ENCODE measurements at regions not wholly inside any gene's neighbourhood (a gene's known extent, or its start where the extent isn't known, plus 50 kb on each side); places are given as distances from the start of the nearest gene placed in this dataset.
"Not testable (repeated sequence)": the region's sequence is repeated elsewhere in the genome, so short reads cannot be mapped to it uniquely, and the experiment has no call there.

DNA sequence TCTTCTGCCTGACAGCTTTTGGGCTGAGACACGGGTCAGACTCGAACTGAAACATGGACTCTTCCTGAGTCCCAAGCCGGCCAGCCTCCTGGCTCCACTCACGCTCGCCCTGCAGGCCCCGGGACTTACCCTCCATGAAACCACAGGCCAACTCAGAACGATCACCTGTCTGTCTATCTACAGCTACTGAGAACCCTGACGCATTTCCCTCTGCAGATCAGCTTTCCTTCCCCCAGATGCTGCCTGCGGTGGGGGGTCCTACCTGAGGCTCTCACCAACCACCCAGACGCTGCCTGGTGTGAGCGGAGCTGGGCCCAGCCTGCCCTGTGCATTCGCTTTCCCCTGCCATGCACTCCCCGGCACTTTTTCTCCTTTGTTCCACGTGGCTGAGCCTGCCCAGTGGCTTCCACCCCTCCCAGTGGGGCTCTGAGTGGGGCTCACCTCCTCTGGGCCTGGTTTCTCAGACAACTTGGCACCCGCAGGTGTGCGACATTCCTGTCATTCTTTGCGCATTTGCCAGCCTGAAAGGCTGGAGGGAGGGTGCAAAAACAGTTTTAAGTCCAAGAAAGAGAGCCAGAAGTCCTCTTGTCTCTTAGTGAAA is 60.2 kb downstream of the PLXNA1 start:
- H4K20me1 ChIP-seq (ENCODE audit: insufficient read depth, low read depth, low read length): no peaks in the 10 kb centered on the region

DNA sequence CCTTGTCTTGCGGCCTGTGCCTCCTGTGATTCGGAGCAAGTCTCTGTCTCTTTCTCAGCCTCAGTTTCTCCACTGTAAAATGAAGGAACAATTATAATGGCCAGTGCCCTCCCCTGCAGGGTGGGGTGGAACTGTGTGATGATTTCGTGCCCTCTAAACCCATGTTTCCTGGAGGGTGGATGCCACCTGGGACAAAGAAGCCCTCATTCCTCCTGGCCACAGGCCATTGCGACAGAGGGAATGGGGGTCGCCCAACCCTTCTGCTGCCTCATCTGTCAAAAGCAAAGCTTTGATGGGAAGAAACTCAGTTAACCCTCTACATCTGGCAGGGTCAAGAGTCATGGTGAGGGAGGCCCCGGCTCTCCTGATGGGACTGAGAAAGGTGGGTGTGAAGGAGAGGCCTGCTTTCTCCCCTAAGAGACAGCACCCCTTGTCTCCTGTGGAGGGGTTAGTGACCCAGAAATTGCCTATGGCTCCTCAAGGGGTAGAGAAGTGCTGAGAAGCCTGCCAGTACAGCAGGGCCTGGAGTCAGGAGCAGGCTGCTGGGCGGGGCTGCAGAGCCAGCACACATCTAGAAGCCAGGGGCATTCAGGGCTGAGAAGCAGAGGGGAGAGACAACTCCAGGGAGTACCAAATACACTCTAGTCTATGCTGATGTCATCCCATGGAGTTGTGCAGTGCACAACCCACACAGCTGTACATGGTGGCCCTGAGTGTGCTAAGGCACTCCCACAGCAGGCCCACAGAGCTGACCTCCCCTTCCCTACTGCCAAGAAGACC is 61.0 kb downstream of the PLXNA1 start:
- H3K27me3 ChIP-seq (ENCODE audit: low read length): 0 out of 2 replicates have a peak, but pooled peaks cover 3% of the 10 kb centered on the region
- no peak overlapping the region for H2AFZ ChIP-seq (ENCODE audit: low read length)
- no peaks in the 10 kb centered on the region for H3K36me3 ChIP-seq (ENCODE audit: insufficient read depth, low read length)
- no peak overlapping the region for H3K4me3 ChIP-seq (ENCODE audit: low read length)
- no peaks in the 10 kb centered on the region for H3K79me2 ChIP-seq (ENCODE audit: low read length)
- no peak overlapping the region for H3K4me2 ChIP-seq (ENCODE audit: low read depth, low read length, poor library complexity, severe bottlenecking)
- no peaks in the 10 kb centered on the region for H3K9me2 ChIP-seq (replicated peaks; ENCODE audit: insufficient read depth, low read length)
- DNase-seq: no peak
- peaks cover 6% of the 10 kb centered on the region; the same call in 1 of the 2 replicates for H3K9me3 ChIP-seq (ENCODE audit: low read length)
- H4K20me1 ChIP-seq (ENCODE audit: insufficient read depth, low read depth, low read length): no peaks in the 10 kb centered on the region
- no peak overlapping the region for H3K9ac ChIP-seq (ENCODE audit: low read length)
- no peak overlapping the region for H3K27ac ChIP-seq (ENCODE audit: low read length)
- H3K4me1 ChIP-seq (ENCODE audit: low read length): peaks cover 8% of the 10 kb centered on the region

More for the DNA sequence above, 60.2 kb downstream of the PLXNA1 start:
- H3K4me1 ChIP-seq (ENCODE audit: low read length): peaks cover 8% of the 10 kb centered on the region
- H3K9me3 ChIP-seq (ENCODE audit: low read length): peaks cover under 1% of the 10 kb centered on the region; the same call in 1 of the 2 replicates
- no peak overlapping the region for H3K4me2 ChIP-seq (ENCODE audit: low read depth, low read length, poor library complexity, severe bottlenecking)
- no peaks in the 10 kb centered on the region for H3K27me3 ChIP-seq (ENCODE audit: low read length)
- H3K79me2 ChIP-seq (ENCODE audit: low read length): no peaks in the 10 kb centered on the region
- no peak for DNase-seq
- no peak overlapping the region for H3K4me3 ChIP-seq (ENCODE audit: low read length)
- H3K27ac ChIP-seq (ENCODE audit: low read length): no peak overlapping the region
- H3K36me3 ChIP-seq (ENCODE audit: insufficient read depth, low read length): no peaks in the 10 kb centered on the region
- H3K9me2 ChIP-seq (replicated peaks; ENCODE audit: insufficient read depth, low read length): no peaks in the 10 kb centered on the region
- H2AFZ ChIP-seq (ENCODE audit: low read length): no peak overlapping the region
- no peak overlapping the region for H3K9ac ChIP-seq (ENCODE audit: low read length)

DNA sequence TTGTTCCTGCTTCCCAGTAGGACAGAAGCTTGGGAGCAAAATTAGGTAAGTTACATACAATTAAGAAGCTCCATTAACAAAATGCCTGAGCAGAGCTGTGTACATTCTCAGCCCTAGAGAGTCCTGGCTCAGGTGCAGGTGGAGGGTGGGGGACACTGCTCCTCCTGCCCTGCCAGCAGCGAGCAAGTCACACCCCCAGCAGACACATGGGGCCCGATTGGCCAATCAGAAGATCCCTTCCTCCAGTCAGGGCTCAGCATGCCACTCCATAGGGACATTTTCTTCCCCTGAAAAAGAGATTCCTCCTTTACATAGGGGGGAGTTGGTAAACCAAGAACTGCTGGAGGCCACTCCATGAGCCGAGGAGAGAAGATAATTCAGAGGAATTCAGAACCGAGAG is 62.1 kb downstream of the PLXNA1 start:
- Histone ChIP-seq H3K4me3 (ENCODE audit: low read length) (no peak overlapping the region), H3K79me2 (ENCODE audit: low read length) (no peaks in the 10 kb centered on the region), H4K20me1 (ENCODE audit: insufficient read depth, low read depth, low read length) (no peaks in the 10 kb centered on the region), H3K4me2 (ENCODE audit: low read depth, low read length, poor library complexity, severe bottlenecking) (no peak overlapping the region), H3K9me2 (replicated peaks; ENCODE audit: insufficient read depth, low read length) (no peaks in the 10 kb centered on the region), H3K9ac (ENCODE audit: low read length) (no peak overlapping the region), H3K4me1 (ENCODE audit: low read length) (peaks cover 8% of the 10 kb centered on the region), H3K36me3 (ENCODE audit: insufficient read depth, low read length) (no peaks in the 10 kb centered on the region), H3K27me3 (ENCODE audit: low read length) (0 out of 2 replicates have a peak, but pooled peaks cover 3% of the 10 kb centered on the region), H3K27ac (ENCODE audit: low read length) (no peak overlapping the region), H3K9me3 (ENCODE audit: low read length) (peaks cover 6% of the 10 kb centered on the region; the same call in 1 of the 2 replicates), H2AFZ (ENCODE audit: low read length) (no peak overlapping the region)
- DNase-seq: peak; percentile 60

DNA sequence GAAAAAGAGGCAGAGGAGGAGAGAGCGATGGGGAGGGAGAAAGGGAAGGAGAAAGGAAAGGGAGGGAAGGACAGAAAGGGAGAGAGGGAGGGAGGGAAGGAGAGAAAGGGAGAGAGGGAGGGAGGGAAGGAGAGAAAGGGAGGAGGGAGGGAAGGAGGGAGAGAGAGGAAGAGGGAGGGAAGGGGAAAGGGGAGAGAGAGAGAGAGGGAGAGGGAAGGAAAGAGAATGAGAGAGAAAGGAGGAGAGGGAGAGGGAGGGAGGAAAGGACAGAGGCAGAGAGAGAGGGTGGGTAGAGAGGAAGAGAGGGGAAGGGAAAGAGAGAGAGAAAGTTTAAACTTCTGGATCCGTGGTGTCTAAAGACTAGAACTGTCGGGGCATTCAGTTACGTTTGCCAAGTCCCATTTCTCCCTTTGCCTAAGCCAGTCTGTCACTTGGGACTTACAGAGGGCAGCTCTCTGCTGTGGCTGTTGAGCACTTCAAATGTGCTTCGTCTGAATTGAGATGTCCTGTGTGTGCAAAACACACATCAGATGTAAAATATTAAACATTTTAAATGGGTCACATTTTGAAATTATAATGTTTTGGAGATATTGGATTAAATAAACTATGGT is 62.6 kb downstream of the PLXNA1 start:
- H4K20me1 ChIP-seq (ENCODE audit: insufficient read depth, low read depth, low read length): no peaks in the 10 kb centered on the region
- no peak overlapping the region for H3K9ac ChIP-seq (ENCODE audit: low read length)
- H3K9me3 ChIP-seq (ENCODE audit: low read length): peaks cover 6% of the 10 kb centered on the region; the same call in 1 of the 2 replicates
- no peaks in the 10 kb centered on the region for H3K9me2 ChIP-seq (replicated peaks; ENCODE audit: insufficient read depth, low read length)
- H3K36me3 ChIP-seq (ENCODE audit: insufficient read depth, low read length): no peaks in the 10 kb centered on the region
- H3K79me2 ChIP-seq (ENCODE audit: low read length): no peaks in the 10 kb centered on the region
- H2AFZ ChIP-seq (ENCODE audit: low read length): no peak overlapping the region
- no peak overlapping the region for H3K4me2 ChIP-seq (ENCODE audit: low read depth, low read length, poor library complexity, severe bottlenecking)
- DNase-seq: no peak
- H3K4me1 ChIP-seq (ENCODE audit: low read length): peaks cover 4% of the 10 kb centered on the region
- no peak overlapping the region for H3K27ac ChIP-seq (ENCODE audit: low read length)
- 0 out of 2 replicates have a peak, but pooled peaks cover 3% of the 10 kb centered on the region for H3K27me3 ChIP-seq (ENCODE audit: low read length)
- H3K4me3 ChIP-seq (ENCODE audit: low read length): no peak overlapping the region

DNA sequence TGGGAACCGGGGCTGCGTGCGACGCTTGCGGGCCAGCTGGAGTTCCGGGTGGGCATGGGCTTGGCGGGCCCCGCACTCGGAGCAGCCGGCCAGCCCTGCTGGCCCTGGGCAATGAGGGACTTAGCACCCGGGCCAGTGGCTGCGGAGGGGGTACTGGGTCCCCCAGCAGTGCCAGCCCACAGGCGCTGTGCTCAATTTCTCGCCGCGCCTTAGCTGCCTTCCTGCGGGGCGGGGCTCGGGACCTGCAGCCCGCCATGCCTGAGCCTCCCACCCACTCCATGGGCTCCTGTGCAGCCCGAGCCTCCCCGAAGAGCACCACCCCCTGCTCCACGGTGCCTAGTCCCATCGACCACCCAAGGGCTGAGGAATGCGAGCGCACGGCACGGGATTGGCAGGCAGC is 63.8 kb downstream of the PLXNA1 start:
- H3K27ac ChIP-seq (ENCODE audit: low read length); H3K4me3 ChIP-seq (ENCODE audit: low read length); H3K79me2 ChIP-seq (ENCODE audit: low read length); H3K4me2 ChIP-seq (ENCODE audit: low read depth, low read length, poor library complexity, severe bottlenecking); H3K9me2 ChIP-seq (replicated peaks; ENCODE audit: insufficient read depth, low read length); H3K9me3 ChIP-seq (ENCODE audit: low read length); H2AFZ ChIP-seq (ENCODE audit: low read length); DNase-seq; H3K27me3 ChIP-seq (ENCODE audit: low read length); H3K4me1 ChIP-seq (ENCODE audit: low read length); H3K9ac ChIP-seq (ENCODE audit: low read length); H3K36me3 ChIP-seq (ENCODE audit: insufficient read depth, low read length); H4K20me1 ChIP-seq (ENCODE audit: insufficient read depth, low read depth, low read length): not testable (repeated sequence)

DNA sequence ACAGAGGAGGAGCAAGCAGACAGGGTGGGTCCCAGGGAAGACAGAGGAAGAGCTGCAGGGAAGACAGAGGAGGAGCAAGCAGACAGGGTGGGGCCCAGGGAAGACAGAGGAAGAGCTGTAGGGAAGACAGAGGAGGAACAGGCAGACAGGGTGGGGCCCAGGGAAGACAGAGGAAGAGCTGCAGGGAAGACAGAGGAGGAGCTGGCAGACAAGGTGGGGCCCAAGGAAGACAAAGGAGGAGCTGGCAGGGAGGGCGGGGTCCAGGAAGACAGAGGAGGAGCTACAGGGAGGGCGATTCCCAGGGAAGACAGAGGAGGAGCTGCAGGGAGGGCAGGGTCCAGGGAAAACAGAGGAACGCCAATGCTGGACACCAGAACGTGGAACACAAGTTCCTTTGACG is 66.5 kb downstream of the PLXNA1 start:
- no peak overlapping the region for H2AFZ ChIP-seq (ENCODE audit: low read length)
- 0 out of 2 replicates have a peak, but pooled peaks cover 7% of the 10 kb centered on the region for H3K27me3 ChIP-seq (ENCODE audit: low read length)
- no peak overlapping the region for H3K27ac ChIP-seq (ENCODE audit: low read length)
- DNase-seq: no peak
- peaks cover 6% of the 10 kb centered on the region; the same call in 1 of the 2 replicates for H3K9me3 ChIP-seq (ENCODE audit: low read length)
- no peak overlapping the region for H3K4me2 ChIP-seq (ENCODE audit: low read depth, low read length, poor library complexity, severe bottlenecking)
- no peaks in the 10 kb centered on the region for H3K79me2 ChIP-seq (ENCODE audit: low read length)
- H3K36me3 ChIP-seq (ENCODE audit: insufficient read depth, low read length): no peaks in the 10 kb centered on the region
- H3K4me1 ChIP-seq (ENCODE audit: low read length): no peaks in the 10 kb centered on the region
- H3K4me3 ChIP-seq (ENCODE audit: low read length): no peak overlapping the region
- no peak overlapping the region for H3K9ac ChIP-seq (ENCODE audit: low read length)
- no peaks in the 10 kb centered on the region for H4K20me1 ChIP-seq (ENCODE audit: insufficient read depth, low read depth, low read length)
- H3K9me2 ChIP-seq (replicated peaks; ENCODE audit: insufficient read depth, low read length): no peaks in the 10 kb centered on the region

DNA sequence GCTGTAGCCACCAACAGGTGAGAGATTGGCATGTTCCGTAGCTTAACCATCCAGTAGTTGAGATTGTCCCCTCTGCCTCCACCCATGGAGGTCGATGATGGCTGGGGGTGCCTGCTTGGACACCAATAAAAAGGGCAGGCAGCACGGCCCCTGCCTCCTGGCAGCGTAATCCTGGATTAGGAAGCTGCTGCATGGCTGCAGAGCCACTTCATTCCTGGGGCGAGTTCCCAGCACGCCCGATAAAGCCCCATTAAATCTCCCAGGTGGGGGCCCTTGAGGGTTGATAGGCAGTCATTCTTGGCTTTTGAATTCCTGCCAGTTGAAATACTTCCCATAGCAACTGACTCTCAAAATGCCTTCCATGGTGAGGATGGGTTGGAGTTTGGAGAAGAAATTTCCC is 67.8 kb downstream of the PLXNA1 start:
- no peaks in the 10 kb centered on the region for H3K9me2 ChIP-seq (replicated peaks; ENCODE audit: insufficient read depth, low read length)
- H3K79me2 ChIP-seq (ENCODE audit: low read length): no peaks in the 10 kb centered on the region
- H3K27ac ChIP-seq (ENCODE audit: low read length): no peak overlapping the region
- no peak overlapping the region for H2AFZ ChIP-seq (ENCODE audit: low read length)
- H3K9me3 ChIP-seq (ENCODE audit: low read length): peaks cover 6% of the 10 kb centered on the region; the same call in 1 of the 2 replicates
- H3K27me3 ChIP-seq (ENCODE audit: low read length): 0 out of 2 replicates have a peak, but pooled peaks cover 7% of the 10 kb centered on the region
- no peaks in the 10 kb centered on the region for H3K36me3 ChIP-seq (ENCODE audit: insufficient read depth, low read length)
- no peak overlapping the region for H3K4me2 ChIP-seq (ENCODE audit: low read depth, low read length, poor library complexity, severe bottlenecking)
- H3K4me3 ChIP-seq (ENCODE audit: low read length): no peak overlapping the region
- no peaks in the 10 kb centered on the region for H3K4me1 ChIP-seq (ENCODE audit: low read length)
- no peaks in the 10 kb centered on the region for H4K20me1 ChIP-seq (ENCODE audit: insufficient read depth, low read depth, low read length)
- no peak for DNase-seq
- H3K9ac ChIP-seq (ENCODE audit: low read length): no peak overlapping the region

DNA sequence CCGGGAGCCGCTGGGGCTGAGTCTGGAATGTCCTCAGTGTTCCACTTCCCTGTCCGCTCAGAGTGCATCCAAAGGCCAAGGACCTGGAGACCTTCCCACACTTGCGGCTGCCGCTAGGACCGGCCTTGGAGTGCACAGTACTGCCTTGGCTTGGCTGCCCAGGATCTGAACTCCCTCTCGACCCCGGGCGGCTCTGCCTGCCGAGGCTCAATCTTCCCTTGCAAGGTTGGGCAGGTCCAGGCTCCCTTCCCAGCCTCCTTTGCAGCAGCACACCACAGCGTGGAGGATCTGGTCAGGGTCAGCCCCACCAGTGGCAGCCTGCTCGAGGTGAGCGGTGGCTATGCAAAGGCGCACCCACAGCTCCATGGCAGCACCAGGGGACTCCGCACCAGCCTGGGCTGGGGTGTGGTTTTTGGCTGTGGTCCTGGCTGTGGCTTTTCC is 69.2 kb downstream of the PLXNA1 start:
- Histone ChIP-seq H3K79me2 (ENCODE audit: low read length) (no peaks in the 10 kb centered on the region), H3K27ac (ENCODE audit: low read length) (no peak overlapping the region), H3K4me1 (ENCODE audit: low read length) (no peaks in the 10 kb centered on the region), H3K27me3 (ENCODE audit: low read length) (0 out of 2 replicates have a peak, but pooled peaks cover 7% of the 10 kb centered on the region), H3K4me2 (ENCODE audit: low read depth, low read length, poor library complexity, severe bottlenecking) (no peak overlapping the region), H3K4me3 (ENCODE audit: low read length) (no peak overlapping the region), H3K36me3 (ENCODE audit: insufficient read depth, low read length) (no peaks in the 10 kb centered on the region), H4K20me1 (ENCODE audit: insufficient read depth, low read depth, low read length) (no peaks in the 10 kb centered on the region), H3K9me2 (replicated peaks; ENCODE audit: insufficient read depth, low read length) (no peaks in the 10 kb centered on the region), H2AFZ (ENCODE audit: low read length) (no peak overlapping the region), H3K9me3 (ENCODE audit: low read length) (peaks cover 6% of the 10 kb centered on the region), H3K9ac (ENCODE audit: low read length) (no peak overlapping the region)
- no peak for DNase-seq

All from Karpas-422 (cell line).